Upper lobe of left lung (tissue), 4 donors: ENCODE measurements at regions not wholly inside any gene's neighbourhood (a gene's known extent, or its start where the extent isn't known, plus 50 kb on each side); places are given as distances from the start of the nearest gene placed in this dataset.

ENCODE experiments used
- POLR2A ChIP-seq, 4 donors: fragments of 450-650 bp; IDR thresholded peaks; one replicate each; pipeline ENCODE4 v1.5.1; 2016 to 2017; ENCODE audit warnings: antibody characterized with exemption in 4 of 4, mild to moderate bottlenecking in 2 of 4
- POLR2AphosphoS5 ChIP-seq, 2 donors: sonication (generic); formaldehyde crosslinking; IDR thresholded peaks; one replicate each; pipeline ENCODE4 v1.5.1; 2017; ENCODE audit warnings: antibody characterized with exemption in 2 of 2

GRCh38 chr4:84176016-84176415 is 323.1 kb downstream of the NKX6-1 start:
- TF ChIP-seq POLR2A (IDR thresholded peaks at IDR 0.05) = no peak
- no peak for TF ChIP-seq POLR2AphosphoS5 (IDR thresholded peaks at IDR 0.05)
